ENCODE measurements at regions not wholly inside any gene's neighbourhood (a gene's known extent, or its start where the extent isn't known, plus 50 kb on each side); places are given as distances from the start of the nearest gene placed in this dataset.

DNA sequence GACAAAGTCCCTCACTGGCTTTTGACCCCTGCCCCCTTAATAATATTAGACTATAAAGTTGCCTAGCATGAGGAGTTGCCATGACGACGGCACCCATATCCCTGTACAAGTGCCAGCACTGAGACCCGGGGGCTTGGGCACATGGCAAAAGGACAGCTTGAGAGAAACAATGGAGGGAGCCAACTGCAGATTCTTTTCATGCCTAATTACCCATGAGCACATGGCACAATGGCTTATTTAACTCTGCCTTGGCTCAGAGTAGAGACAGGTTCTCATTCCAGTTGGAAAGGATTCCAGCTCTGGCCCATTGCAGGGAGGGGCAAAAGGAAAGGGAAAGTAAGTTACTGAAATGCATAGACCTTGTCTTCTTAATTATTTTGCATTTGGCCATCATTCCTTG lies 261.2 kb upstream of the UBASH3B start:
- TF ChIP-seq EP300 (IDR thresholded peaks at IDR 0.05), result no peak
- no peak for TF ChIP-seq POLR2A (IDR thresholded peaks at IDR 0.05)

Data from tibial nerve (tissue), 3 donors.